GM21825 (cell line): ENCODE measurements at regions not wholly inside any gene's neighbourhood (a gene's known extent, or its start where the extent isn't known, plus 50 kb on each side); places are given as distances from the start of the nearest gene placed in this dataset.
"Not testable (repeated sequence)": the region's sequence is repeated elsewhere in the genome, so short reads cannot be mapped to it uniquely, and the experiment has no call there.

Experiments
- ATAC-seq: cut with Tn5 transposase; IDR thresholded peaks from one replicate; pipeline ENCODE4 v1.9.1; 2021; ENCODE audit warnings: mild to moderate bottlenecking, moderate library complexity; ENCODE audit not compliant: unreplicated experiment

DNA sequence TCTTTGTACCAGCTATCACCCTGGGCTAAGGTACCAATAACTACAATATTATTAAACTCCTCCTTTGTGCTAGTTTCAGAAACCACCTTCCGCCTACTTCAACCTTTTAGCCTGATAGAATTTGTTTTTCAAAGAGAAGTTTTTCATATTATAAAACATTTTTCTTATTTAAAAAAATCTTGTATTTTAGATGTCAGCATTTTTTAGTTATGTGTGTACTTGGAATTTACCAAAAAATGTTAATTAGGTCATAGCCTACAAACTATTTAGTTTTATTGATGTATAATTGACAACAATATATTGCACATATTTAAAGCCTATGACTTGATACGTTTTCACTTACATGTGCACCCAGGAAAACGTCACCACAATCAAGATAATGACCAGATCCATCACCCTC, 1097.6 kb downstream of the JRKL start:
- no peak for ATAC-seq

DNA sequence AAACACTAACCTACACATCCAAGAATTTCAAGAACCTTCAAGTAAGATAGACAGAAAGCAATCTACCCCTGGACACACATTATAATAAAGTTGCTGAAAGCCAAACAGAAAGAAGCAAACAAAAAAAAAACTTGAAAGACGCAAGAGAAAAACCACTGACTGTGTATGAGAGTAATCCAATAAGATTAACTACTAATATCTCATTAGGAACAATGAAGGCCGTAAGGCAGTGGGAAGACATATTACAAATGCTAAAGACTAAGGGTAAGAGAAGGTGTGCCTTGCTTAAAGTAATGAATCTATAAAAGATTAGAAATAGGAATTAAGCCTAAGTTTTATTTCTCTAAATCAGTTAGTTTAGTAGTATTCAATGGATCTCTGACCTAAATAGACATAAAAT, 1109.1 kb downstream of the JRKL start:
- ATAC-seq: no peak

DNA sequence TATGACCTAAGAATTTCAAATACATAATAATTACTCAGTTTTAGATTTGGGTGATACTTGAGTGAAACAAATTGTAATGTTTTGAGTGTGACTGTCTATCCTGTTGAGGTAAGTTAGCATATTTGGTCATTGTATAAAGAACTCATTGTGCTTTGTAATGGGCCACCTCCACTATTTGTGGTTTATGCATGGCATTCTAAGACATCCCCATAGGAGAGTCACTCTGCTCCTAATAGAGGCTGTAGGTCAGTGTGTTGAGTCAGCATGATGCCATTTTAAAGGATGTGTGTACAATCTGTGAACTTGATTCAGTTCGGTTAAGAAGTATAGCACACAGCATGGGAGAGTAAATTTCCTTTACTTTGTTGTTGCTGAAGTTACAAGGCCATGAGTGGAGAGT, 1112.4 kb downstream of the JRKL start:
- ATAC-seq: no peak

DNA sequence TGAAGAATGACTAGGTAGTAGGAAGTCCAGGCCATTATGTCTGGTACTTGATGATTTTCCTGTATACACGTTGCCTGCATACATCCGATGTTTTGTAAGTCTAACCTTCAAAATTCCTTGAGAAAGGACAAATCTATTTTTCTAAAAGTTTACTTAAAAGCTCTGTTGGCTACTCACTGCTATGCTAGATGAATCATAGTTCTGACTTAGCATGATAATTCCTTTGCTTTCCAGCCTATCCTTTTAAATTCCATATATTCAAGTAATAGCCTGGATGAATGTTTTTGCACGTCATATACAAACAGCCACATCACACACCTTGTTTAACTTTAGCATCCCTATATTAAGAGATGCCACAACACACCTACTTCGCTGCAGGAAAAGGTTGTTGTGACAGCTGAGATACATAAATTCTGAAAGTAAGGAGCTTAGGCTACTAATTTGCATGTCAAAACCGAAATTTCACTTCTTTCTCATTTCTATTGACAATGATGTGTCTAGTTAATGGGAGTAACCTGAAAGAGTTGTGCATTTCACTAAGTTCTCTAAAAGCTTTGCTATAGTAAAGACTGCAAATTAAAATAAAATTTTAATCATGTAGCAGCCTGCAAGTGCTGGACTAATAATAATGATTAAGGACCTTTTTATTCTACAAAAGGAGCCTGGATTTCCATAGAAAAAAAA, 1116.4 kb downstream of the JRKL start:
- ATAC-seq: no peak

DNA sequence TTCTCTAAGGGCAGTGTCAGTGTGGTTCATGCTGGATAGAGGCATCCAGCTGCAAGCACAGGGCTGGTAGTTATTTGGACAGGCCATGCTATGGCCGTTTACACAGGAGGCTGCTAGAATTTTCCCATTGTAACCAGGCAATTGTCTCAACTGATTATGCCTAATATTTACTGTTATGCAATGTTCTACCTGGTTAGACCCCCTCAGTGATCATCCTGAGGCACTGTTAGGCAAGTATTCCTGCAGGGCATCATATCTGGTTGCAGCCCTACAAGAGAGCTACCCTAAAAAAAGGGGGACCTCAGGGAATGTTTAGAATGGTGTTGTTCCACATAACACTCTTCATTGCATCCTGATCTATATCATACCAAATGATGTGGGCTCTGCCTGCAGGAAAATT, 1124.6 kb downstream of the JRKL start:
- ATAC-seq: no peak

DNA sequence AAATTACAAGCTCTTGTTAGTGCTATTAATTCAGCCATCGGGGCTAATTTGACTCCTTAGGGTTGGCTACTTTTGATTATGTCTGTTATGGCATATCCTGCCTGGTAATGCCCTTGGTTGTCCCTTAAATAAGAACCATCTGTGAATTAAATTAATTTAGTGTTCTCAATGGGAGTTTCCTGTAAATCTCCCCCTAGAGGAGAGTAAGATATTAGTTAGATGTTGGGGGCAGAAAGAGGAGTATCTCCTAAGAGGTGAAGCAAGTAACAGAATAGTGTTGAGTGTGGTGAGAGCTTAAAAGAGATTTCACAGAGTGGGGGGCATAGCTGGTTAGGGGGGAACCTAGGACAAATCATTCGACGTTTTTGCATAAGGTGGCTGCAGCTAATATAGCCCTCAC, 1126.9 kb downstream of the JRKL start:
- ATAC-seq: no peak

DNA sequence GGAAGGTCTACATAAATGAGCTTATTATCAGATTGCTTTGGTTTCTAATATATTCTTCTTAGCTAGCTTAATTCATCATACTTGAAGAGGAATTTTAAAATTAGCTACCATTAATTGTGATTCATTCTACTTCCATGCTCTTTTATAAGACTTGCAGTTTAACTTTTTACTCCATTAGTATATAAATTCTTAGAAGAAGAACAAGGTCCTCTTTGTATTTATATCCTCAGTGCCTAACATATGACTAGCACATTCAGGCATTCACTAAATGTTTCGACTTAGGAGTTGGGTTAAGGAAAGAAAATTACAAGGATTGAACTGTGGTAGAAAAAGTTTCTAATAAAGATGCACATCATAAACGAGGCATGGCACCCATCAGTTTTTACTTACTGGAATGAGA, 1135.5 kb downstream of the JRKL start:
- ATAC-seq: no peak

DNA sequence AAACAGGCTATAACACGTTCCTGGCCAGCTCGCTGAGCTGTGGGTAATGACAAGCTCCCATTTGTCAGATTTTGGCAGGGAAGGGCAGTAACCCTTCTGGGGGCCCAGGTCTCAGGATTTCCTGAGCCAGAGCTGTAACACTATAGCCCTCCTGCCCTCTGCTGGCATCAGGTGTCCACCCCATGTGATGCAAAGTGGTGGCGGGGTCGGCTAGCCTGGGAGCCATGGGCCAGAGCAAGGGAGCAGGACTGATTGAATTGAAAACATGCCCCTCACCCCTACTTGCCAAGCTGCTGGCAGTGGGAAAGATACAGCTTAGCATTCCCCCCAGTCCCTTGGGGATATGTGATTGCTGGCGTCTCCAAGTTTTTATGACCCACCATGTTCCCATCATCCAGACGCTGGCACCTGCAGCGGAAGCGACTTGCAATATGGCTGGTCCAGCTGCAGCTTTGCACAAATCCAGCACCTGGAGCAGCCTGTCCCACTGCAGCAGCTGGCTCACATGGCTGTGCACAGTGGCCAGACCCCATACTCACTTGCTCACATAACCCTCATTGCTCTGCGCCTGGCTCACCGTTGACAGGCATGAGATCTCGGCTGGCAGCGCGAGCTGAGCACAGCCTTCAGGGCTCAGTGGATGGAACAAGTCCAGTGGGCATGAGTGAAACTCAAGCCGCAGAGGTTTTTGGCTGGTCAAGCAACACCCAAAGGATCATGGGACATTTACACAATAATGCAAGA, 1147.8 kb downstream of the JRKL start:
- no peak for ATAC-seq

DNA sequence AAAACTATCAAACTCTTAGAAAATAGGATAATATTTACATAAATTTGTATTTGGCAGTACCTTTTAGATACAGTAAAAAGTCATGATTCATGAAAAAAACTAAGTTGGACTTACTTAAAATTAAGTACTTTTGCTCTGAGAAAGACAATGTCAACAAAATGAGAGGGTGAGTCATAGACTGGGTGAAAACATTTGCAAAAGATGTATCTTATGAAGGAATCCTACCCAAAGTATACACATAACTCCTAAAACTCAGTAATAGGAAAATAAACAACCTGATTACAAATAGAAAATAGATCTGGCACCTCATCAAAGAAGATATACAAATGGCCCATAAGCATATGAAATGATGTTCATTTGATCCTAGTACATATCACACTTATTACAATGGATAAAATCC, 1154.6 kb downstream of the JRKL start:
- no peak for ATAC-seq

DNA sequence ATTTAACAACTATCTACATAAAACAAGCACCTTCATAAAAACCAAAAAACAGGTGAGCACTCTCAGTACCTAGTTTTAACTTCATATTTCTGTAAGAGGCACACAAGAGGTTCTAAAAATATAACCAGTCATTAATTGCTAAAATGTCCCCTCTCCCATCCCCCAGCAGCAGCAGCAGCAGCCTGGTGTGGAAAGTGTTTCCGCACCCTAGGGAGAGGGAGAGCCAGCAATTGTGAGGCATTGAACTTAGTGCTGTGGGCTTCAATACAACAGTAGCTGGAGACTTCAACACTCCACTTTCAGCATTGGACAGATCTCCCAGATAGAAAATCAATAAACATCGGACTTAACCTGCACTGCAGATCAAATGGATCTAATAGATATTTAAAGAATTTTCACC, 1158.5 kb downstream of the JRKL start:
- no peak for ATAC-seq

DNA sequence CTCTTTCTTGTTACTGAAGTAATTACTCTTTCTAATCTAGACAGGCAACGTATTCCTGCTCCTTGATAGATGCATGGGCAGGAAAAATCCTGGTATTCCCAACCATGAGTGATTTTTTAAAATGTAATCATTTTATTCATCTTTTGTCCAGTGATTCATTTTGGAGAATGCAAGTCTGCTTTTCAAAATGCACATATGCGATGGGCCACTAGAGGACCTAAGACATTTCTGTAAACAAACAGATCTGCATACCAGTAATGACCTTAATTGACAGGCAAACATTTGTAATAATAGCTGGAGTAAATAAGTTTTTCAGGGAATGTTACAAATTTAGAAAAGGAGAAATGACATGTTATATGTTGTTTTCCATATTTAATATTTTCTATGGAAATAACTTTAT, 1167.6 kb downstream of the JRKL start:
- ATAC-seq: no peak

DNA sequence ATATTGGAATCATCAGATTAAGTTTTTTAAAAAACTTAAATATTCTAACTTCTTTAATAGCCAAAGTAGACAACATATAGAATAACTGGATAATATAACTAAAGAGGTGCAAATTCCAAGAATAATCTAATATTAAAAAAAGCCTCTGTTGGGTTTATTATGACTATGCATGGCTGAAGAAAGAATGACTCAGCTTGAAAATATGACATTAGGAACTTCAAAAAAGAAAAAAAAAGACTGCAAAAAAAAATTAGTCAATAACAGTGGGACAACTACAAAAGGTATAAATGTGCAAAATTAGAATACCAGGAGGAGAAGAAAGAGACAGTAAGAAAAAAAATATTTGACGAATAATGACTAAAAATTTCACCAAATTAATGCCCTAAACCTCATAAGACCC, 1178.0 kb downstream of the JRKL start:
- ATAC-seq: no peak

DNA sequence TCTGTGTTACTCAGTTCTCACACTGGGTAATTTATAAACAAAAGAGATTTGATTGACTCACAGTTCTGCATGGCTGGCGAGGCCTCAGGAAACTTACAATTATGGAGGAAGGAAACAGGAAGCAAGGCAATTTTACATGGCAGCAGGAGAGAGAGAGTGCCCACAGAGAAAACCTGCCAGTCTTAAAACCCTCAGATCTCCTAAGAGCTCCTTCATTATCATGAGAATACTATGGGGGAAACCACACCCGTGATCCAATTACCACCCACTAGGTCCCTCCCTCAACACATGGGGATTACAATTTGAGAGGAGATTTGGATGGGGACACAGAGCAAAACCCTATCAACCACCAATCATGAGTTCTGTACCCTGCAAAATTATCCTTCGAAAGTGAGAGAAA, 1180.8 kb downstream of the JRKL start:
- ATAC-seq: no peak

DNA sequence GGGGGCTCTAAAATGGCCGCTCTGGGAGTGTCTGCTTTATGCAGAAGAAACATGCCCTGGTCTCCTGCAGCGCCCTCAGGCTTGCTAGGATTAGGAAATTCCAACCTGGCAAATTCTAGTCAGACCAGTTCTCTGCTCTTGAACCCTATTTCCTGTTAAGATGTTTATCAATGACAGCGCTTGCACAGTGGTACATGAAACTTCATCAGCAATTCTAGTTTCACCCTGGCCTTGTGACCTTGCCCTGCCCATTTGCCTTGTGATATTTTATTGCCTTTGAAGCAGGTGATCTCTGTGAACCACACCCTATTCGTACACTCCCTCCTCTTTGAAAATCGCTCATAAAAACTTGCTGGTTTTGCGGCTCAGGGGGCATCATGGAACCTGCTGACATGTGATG, 1184.0 kb downstream of the JRKL start:
- ATAC-seq: not testable (repeated sequence)

DNA sequence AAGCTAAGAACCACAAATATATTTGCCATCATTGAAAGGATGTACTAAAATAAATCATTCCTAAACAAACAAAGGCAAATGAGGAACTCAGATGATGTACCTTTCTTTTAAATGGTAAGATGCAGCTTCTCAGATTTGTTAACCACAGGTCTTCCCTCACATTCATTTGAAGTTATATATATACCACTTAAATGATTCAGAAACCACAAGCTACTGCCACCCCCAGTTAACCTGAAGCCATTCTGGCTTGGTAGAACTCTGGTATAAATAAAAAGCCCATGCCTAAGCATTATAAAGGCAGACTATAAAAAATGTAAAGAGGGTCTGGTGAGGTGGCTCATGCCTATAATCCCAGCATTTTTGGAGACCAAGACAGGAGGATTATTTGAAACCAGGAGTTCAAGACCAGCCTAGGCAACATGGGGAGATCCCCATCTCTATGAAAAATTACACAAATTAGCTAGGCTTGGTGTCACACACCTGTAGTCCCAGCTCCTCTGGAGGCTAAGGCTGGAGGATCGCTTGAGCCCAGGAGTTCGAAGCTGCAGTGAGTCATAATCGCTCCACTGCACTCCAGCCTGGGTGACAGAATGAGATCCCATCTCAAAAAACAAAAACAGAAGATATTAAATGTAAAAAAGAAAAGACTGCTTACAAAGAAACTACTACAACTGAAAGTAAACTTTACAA, 1185.3 kb downstream of the JRKL start:
- ATAC-seq: no peak

DNA sequence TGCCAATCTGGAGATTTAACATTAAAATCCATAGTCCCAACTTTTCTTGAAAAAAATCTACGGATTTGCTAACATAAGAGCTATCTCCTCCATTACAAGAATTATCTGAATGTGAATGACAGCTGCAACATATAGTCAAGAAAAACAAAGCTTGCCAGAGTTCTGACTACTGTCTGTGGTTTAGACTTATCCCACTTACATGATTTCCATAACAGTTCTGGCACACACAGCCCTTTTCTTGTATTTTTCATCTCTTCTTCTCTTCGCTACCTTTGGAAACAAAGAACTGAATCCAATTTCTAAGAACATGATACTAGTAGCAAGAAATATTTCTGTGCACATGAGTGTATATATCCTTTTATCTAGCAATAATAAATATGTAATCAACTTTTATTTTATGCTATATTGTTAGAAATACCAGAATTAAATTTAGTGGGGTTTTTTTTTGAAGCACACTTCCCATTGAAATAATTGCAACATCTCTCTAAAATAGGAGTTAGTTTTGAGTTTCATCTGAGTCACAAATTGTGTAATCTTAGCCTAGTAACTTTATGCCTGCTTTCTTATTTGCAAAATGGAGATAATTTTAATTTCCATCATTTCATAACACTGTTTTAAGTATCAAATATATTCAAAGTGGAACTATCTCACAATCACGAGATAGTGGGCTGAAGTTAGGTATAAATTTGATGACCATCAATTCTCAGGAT, 1217.6 kb downstream of the JRKL start:
- ATAC-seq: no peak

DNA sequence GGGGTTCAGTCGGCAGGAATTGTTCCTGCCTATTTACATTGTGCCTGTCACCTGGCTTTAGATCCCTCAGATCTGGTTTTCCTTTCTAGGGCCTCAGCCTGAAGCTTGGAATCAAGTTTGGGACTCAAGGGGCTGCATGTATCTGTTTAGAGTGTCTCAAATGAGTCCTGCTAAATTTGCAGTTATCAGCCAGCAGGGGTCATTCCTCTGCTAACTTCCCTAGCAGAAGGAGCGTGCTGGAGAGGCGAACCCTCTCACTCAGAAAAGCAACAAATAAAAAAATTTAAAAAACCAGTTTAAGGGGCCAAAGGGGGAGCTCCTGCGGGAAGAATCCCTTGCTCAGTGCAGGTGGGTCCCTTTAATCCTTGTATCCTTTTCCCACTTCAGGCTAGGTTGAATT, 1220.2 kb downstream of the JRKL start:
- ATAC-seq: no peak

DNA sequence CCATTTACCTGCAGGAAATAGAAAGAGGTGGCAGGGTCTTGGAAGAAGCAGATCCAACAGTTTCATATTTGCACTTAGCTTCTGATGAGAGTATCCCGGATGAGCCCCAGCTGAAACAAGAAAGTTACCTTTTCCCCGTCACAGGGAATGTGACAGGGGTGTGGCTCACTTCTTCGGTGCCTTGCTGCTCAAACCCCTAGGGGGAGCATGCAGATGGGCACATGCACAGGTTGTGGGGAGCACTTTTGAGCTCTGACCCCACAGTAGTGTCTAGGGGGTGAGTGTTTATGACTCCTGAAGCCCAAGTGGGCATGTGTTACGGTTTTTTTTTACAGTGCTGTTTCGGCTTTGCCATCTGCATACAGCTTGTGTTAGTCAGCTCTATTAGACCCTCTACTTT, 1221.0 kb downstream of the JRKL start:
- no peak for ATAC-seq

DNA sequence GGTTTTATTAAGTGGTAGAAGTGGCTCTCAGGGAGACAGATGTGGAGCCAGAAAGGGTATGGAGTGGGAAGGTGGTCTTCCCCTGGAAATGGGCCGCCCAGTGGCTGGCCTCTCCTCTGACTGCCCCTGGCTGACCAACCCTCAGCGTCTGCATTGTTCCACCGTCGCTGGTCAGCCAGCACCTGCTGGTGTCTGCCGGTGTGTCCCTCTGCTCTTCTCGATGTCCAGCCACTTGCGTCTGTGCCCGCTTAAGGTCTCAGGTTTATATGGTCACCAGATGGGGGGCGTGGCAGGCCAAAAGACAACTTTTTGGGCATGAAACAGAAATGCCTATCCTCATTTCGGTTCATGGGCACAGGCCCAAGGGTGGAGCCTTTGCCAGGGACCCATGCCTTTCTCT, 1221.5 kb downstream of the JRKL start:
- no peak for ATAC-seq

DNA sequence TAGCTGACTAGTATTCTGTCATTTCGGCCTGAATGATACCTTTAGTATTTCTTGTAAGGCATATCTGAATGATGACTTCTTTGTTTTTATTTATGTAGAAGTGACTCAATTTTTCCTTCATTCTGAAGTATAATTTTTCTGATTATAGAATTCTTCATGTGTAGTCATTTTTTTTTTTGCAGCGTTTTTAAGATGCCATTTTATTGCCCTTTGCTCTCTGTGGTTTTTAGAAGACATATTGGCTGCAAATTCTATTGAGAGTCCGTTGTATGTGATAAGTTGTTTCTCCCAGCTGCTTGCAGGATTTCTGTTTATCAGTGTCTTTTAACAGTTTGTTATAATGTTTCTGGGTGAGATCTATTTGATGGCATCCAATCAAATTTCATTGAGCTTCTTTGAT, 1224.8 kb downstream of the JRKL start:
- no peak for ATAC-seq

DNA sequence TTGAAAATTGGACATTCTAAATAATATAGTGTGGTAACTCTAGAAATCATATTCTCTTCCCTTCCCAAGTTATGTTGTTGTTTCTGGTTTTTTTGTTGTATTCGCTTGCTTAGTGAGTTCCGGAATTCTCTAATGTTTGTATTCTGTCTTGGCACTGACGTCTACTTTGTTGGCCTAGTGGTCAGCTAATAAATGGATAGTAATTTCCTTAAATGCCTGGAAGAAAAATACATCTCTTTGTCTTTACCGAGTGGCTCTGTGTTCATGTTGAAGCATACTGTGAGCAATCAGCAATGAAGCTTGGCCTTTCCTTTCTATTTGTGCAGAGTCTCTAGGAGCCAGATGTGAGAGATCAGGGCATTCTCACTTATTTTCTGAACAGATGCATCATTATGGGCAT, 1225.7 kb downstream of the JRKL start:
- ATAC-seq: no peak

DNA sequence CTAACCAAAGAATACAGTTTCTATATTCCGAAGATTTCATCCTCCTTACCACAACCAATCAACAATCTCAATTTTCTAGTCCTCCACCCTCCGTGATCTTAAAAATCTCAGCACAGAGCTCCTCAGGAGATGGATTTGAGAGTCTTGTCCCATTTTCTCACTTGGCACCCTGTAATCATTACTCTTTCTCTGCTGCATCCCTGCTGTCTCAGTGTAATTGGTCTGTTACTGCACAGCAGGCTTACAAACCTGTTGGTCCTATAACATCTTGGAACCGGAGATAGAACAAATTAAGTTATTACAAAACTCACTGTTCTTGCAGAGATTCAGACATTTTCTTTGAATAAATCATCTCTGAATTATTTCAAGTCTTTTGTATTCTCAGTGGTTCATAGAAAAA, 1227.2 kb downstream of the JRKL start:
- no peak for ATAC-seq
